Spleen (tissue), 11 donors: ENCODE measurements at regions not wholly inside any gene's neighbourhood (a gene's known extent, or its start where the extent isn't known, plus 50 kb on each side); places are given as distances from the start of the nearest gene placed in this dataset.

Source experiments
- DNase-seq: peaks from one replicate; pipeline ENCODE4 v3.0.0-alpha.2; 2020
- H3K27ac ChIP-seq, 8 donors: fragments of 200-600 bp; sonication (generic) in 7 of 8; 1 replicate in 4 of 8; 2 replicates in 4 of 8; pipeline versions ENCODE4 v1.5.0 to v1.8.0; 2016 to 2021; ENCODE audit warnings: inconsistent platforms in 4 of 8, mild to moderate bottlenecking in 4 of 8, moderate library complexity in 1 of 8
- H3K27me3 ChIP-seq, 7 donors: fragments of 200-600 bp; sonication (generic) in 6 of 7; replicated peaks in 1 of 7; 1 replicate in 4 of 7; 2 replicates in 3 of 7; pipeline versions ENCODE4 v1.5.0 to v1.8.0; 2016 to 2021; ENCODE audit warnings: inconsistent platforms in 3 of 7, mild to moderate bottlenecking in 1 of 7
- H3K36me3 ChIP-seq, 6 donors: fragments of 200-600 bp; sonication (generic) in 5 of 6; 1 replicate in 4 of 6; 2 replicates in 2 of 6; pipeline versions ENCODE4 v1.5.0 to v1.8.0; 2016 to 2021; ENCODE audit warnings: inconsistent platforms in 2 of 6
- H3K4me1 ChIP-seq, 6 donors: fragments of 200-600 bp; sonication (generic) in 5 of 6; 1 replicate in 3 of 6; 2 replicates in 3 of 6; pipeline versions ENCODE4 v1.5.0 to v1.8.0; 2016 to 2021; ENCODE audit warnings: inconsistent platforms in 3 of 6
- H3K4me3 ChIP-seq, 8 donors: fragments of 200-600 bp; sonication (generic) in 7 of 8; 1 replicate in 4 of 8; 2 replicates in 4 of 8; pipeline versions ENCODE4 v1.5.0 to v1.8.0; 2016 to 2021; ENCODE audit warnings: inconsistent platforms in 4 of 8, mild to moderate bottlenecking in 4 of 8, moderate library complexity in 2 of 8
- H3K9me3 ChIP-seq, 8 donors: fragments of 200-600 bp; sonication (generic) in 7 of 8; 1 replicate in 4 of 8; 2 replicates in 4 of 8; pipeline versions ENCODE4 v1.5.0 to v1.8.0; 2016 to 2021; ENCODE audit warnings: inconsistent platforms in 4 of 8
- POLR2A ChIP-seq, 3 donors: fragments of 450-650 bp; IDR thresholded peaks; one replicate each; pipeline ENCODE4 v1.5.1; 2017; ENCODE audit warnings: antibody characterized with exemption in 3 of 3, mild to moderate bottlenecking in 1 of 3
- POLR2AphosphoS5 ChIP-seq, 3 donors: sonication (generic); formaldehyde crosslinking; IDR thresholded peaks; one replicate each; pipeline ENCODE4 v1.5.1; 2017; ENCODE audit warnings: antibody characterized with exemption in 3 of 3
- WGBS, 5 donors: extraction: QIAGEN DNeasy Blood & Tissue Kit in 3 of 5; methylation state at CpG; one replicate each; pipeline versions ENCODE4 v1.1.5 to v1.1.7; 2013 to 2018; 5-methylcytosine and 5-hydroxymethylcytosine counted together
- intact Hi-C: fragments of 100-400 bp; cut with DNase I; formaldehyde crosslinking; loops from one replicate; pipeline ENCODE4 v1.15.0; 2023; ENCODE audit warnings: low total_unique reads
- TF ChIP-seq, protein P1 (sequence below), 11 experiments: fragments of 200-600 bp in 7 of 11; fragments of 450-650 bp in 4 of 11; sonication (generic) in 4 of 11; IDR thresholded peaks in 8 of 11; conservative IDR thresholded peaks in 3 of 11; 1 replicate in 7 of 11; 2 replicates in 4 of 11; pipeline versions ENCODE4 v1.4.0 to v1.8.0; 2016 to 2021; ENCODE audit warnings: antibody characterized with exemption in 11 of 11, inconsistent platforms in 4 of 11, mild to moderate bottlenecking in 1 of 11
- donor health status: healthy with polysubstance abuse.
- donor health status: DM: no; HTN: no; CAD: no; lungs with moderate emphysema.
- donor health status: DM: no; HTN: no; CAD: no.
- donor health status: Bipolar disorder and iron deficiency.
- donor health status: healthy.
- donor health status: DM: no; HTN: no; CAD: no.
- donor health status: DM: yes; HTN: yes; CAD: no.

DNA sequence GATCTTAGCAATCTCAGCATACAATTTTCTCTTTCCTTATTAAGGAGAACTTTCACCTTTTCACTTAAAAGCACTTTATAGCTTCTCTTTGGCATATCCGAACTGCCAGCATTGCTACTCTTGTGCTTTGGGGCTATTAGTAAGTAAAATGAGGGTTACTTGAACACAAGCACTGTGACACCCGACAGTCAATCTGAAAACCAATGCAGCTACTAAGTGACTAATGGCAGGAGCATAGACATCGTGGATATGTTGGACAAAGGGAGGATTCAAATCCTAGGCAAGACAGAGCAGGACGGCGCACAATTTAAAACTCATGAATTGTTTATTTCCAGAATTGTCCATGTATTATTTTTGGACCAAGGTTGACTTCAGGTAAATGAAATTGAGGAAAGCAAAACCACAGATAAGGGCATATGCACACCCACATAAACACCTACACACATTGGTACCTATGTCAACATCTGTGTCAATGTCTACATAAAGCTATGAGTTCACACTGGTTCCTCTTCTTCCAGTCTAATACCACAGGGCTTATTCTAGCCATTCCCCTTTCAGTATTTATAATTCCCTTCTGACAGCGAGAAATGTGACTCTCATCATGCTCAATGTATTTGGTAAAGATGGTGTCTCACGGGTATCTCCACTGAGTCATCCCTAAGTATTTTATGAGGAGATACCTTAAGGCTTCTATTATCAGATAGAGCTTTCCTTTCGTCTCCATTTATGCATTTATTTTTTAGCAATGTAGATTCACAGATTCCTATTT lies 75.3 kb upstream of the RALGPS2 start:
- WGBS, 5 donors = 86 to 91% (median 88%) methylated on average over 8 of the region's 8 CpGs
- DNase-seq = no peak
- no peak for TF ChIP-seq POLR2AphosphoS5 (IDR thresholded peaks at IDR 0.05)
- TF ChIP-seq POLR2A (IDR thresholded peaks at IDR 0.05) = no peak
- TF ChIP-seq, protein P1, sequence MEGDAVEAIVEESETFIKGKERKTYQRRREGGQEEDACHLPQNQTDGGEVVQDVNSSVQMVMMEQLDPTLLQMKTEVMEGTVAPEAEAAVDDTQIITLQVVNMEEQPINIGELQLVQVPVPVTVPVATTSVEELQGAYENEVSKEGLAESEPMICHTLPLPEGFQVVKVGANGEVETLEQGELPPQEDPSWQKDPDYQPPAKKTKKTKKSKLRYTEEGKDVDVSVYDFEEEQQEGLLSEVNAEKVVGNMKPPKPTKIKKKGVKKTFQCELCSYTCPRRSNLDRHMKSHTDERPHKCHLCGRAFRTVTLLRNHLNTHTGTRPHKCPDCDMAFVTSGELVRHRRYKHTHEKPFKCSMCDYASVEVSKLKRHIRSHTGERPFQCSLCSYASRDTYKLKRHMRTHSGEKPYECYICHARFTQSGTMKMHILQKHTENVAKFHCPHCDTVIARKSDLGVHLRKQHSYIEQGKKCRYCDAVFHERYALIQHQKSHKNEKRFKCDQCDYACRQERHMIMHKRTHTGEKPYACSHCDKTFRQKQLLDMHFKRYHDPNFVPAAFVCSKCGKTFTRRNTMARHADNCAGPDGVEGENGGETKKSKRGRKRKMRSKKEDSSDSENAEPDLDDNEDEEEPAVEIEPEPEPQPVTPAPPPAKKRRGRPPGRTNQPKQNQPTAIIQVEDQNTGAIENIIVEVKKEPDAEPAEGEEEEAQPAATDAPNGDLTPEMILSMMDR (IDR thresholded peaks at IDR 0.05 in 8 of 11, conservative IDR thresholded peaks at IDR 0.05 in 3 of 11) = no peak
- Histone ChIP-seq H3K4me3 (no peak overlapping the region), H3K27ac (no peak overlapping the region), H3K9me3 (no peaks in the 10 kb centered on the region), H3K27me3 (no peaks in the 10 kb centered on the region), H3K36me3 (no peaks in the 10 kb centered on the region), H3K4me1 (peaks cover 0 to 3% (median 0%) of the 10 kb centered on the region in 6 donors)
- intact Hi-C loops = no loop called here

GRCh38 chr1:178650934-178651511 lies 74.0 kb upstream of the RALGPS2 start:
- TF ChIP-seq POLR2AphosphoS5 (IDR thresholded peaks at IDR 0.05) = no peak
- TF ChIP-seq POLR2A (IDR thresholded peaks at IDR 0.05) = no peak
- TF ChIP-seq, protein P1 (IDR thresholded peaks at IDR 0.05 in 8 of 11, conservative IDR thresholded peaks at IDR 0.05 in 3 of 11) = no peak
- no peak overlapping the region for H3K27ac ChIP-seq
- H3K36me3 ChIP-seq = no peaks in the 10 kb centered on the region
- peaks cover 0 to 3% (median 0%) of the 10 kb centered on the region in 6 donors for H3K4me1 ChIP-seq
- no peak overlapping the region for H3K4me3 ChIP-seq
- 53 to 72% (median 65%) methylated on average over 6 of the region's 6 CpGs for WGBS, 5 donors
- H3K9me3 ChIP-seq = no peaks in the 10 kb centered on the region
- no peak for DNase-seq
- intact Hi-C loops = no loop called here
- H3K27me3 ChIP-seq = no peaks in the 10 kb centered on the region

- Histone ChIP-seq H3K27me3 (no peaks in the 10 kb centered on the region), H3K4me1 (peaks cover 0 to 3% (median 0%) of the 10 kb centered on the region in 6 donors), H3K36me3 (no peaks in the 10 kb centered on the region), H3K27ac (no peak overlapping the region), H3K4me3 (no peak overlapping the region), H3K9me3 (no peaks in the 10 kb centered on the region)
- intact Hi-C loops = no loop called here
- TF ChIP-seq POLR2AphosphoS5 (IDR thresholded peaks at IDR 0.05) = no peak
- TF ChIP-seq, protein P1 (IDR thresholded peaks at IDR 0.05 in 8 of 11, conservative IDR thresholded peaks at IDR 0.05 in 3 of 11) = no peak
- no peak for TF ChIP-seq POLR2A (IDR thresholded peaks at IDR 0.05)
- DNase-seq = no peak
- 62 to 79% (median 73%) methylated on average over 9 of the region's 9 CpGs for WGBS, 5 donors
Observed at GRCh38 chr1:178651742-178652141, 73.3 kb upstream of the RALGPS2 start.
